Smooth muscle cell (in vitro differentiated cells): ENCODE measurements at regions not wholly inside any gene's neighbourhood (a gene's known extent, or its start where the extent isn't known, plus 50 kb on each side); places are given as distances from the start of the nearest gene placed in this dataset.
A peak's percentile ranks its signal among the peaks of the same experiment; 100 is the strongest.

Experiments used
- DNase-seq: peaks from one replicate; lab custom pipeline; 2025; ENCODE audit not compliant: unreplicated experiment; lab: John Stamatoyannopoulos, UW
- H2AFZ ChIP-seq: fragments of 200-600 bp; sonication (generic); 2 replicates; pipeline ENCODE4 v1.6.0; 2016; ENCODE audit warnings: antibody characterized with exemption, low read depth, mild to moderate bottlenecking
- H3F3A ChIP-seq: fragments of 200-600 bp; sonication (generic); 2 replicates; pipeline ENCODE4 v1.6.0; 2017; ENCODE audit warnings: antibody characterized with exemption, low read depth
- H3K27ac ChIP-seq: fragments of 200-600 bp; sonication (generic); 2 replicates; pipeline ENCODE4 v1.5.1; 2016; ENCODE audit warnings: low read depth, mild to moderate bottlenecking
- H3K27me3 ChIP-seq: fragments of 200-600 bp; sonication (generic); 2 replicates; pipeline ENCODE4 v1.6.1; 2016; ENCODE audit warnings: low read depth, mild to moderate bottlenecking
- H3K36me3 ChIP-seq: fragments of 200-600 bp; sonication (generic); 2 replicates; pipeline ENCODE4 v1.5.1; 2016; ENCODE audit warnings: low read depth
- H3K4me1 ChIP-seq: fragments of 200-600 bp; sonication (generic); 2 replicates; pipeline ENCODE4 v1.5.1; 2016; ENCODE audit warnings: low read depth
- H3K4me2 ChIP-seq: fragments of 200-600 bp; sonication (generic); 2 replicates; pipeline ENCODE4 v1.6.0; 2016; ENCODE audit warnings: mild to moderate bottlenecking
- H3K4me3 ChIP-seq: fragments of 200-600 bp; sonication (generic); 2 replicates; pipeline ENCODE4 v1.5.1; 2016; ENCODE audit warnings: mild to moderate bottlenecking
- H3K79me2 ChIP-seq: fragments of 200-600 bp; sonication (generic); 2 replicates; pipeline ENCODE4 v1.6.0; 2016; ENCODE audit warnings: low read depth, mild to moderate bottlenecking
- H3K9ac ChIP-seq: fragments of 200-600 bp; sonication (generic); 2 replicates; pipeline ENCODE4 v1.6.0; 2016; ENCODE audit warnings: low read depth
- H3K9me3 ChIP-seq: fragments of 200-600 bp; sonication (generic); replicated peaks from 2 replicates; pipeline ENCODE4 v1.5.1; 2016; ENCODE audit warnings: low read depth
- H4K20me1 ChIP-seq: fragments of 200-600 bp; sonication (generic); 2 replicates; pipeline ENCODE4 v1.6.0; 2016; ENCODE audit warnings: low read depth
- WGBS: methylation state at CpG from one replicate; pipeline ENCODE4 v1.1.7; 2016; ENCODE audit warnings: low lambda C conversion rate; 5-methylcytosine and 5-hydroxymethylcytosine counted together
- TF ChIP-seq, protein P1 (sequence below): fragments of 200-600 bp; sonication (generic); IDR thresholded peaks from 2 replicates; pipeline ENCODE4 v1.5.1; 2017; ENCODE audit warnings: borderline replicate concordance, mild to moderate bottlenecking, antibody characterized with exemption; ENCODE audit not compliant: insufficient read depth, poor library complexity, severe bottlenecking

GRCh38 chr5:174327317-174327864 is 281.9 kb downstream of the NSG2 start:
- Histone ChIP-seq H4K20me1 (no peaks in the 10 kb centered on the region), H3K4me1 (peaks cover 21% of the 10 kb centered on the region), H3K9ac (peak overlapping the region; percentile 15), H3K9me3 (no peaks in the 10 kb centered on the region), H3K27me3 (no peaks in the 10 kb centered on the region), H3K27ac (peak overlapping the region; percentile 44), H3K4me3 (no peak overlapping the region), H2AFZ (no peak overlapping the region), H3F3A (peaks cover 4% of the 10 kb centered on the region), H3K79me2 (no peaks in the 10 kb centered on the region), H3K36me3 (no peaks in the 10 kb centered on the region), H3K4me2 (peak overlapping the region; percentile 9)
- DNase-seq = peak; percentile 19
- TF ChIP-seq, protein P1, sequence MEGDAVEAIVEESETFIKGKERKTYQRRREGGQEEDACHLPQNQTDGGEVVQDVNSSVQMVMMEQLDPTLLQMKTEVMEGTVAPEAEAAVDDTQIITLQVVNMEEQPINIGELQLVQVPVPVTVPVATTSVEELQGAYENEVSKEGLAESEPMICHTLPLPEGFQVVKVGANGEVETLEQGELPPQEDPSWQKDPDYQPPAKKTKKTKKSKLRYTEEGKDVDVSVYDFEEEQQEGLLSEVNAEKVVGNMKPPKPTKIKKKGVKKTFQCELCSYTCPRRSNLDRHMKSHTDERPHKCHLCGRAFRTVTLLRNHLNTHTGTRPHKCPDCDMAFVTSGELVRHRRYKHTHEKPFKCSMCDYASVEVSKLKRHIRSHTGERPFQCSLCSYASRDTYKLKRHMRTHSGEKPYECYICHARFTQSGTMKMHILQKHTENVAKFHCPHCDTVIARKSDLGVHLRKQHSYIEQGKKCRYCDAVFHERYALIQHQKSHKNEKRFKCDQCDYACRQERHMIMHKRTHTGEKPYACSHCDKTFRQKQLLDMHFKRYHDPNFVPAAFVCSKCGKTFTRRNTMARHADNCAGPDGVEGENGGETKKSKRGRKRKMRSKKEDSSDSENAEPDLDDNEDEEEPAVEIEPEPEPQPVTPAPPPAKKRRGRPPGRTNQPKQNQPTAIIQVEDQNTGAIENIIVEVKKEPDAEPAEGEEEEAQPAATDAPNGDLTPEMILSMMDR = peak; percentile 93
- WGBS = 31% methylated on average over 10 of the region's 10 CpGs

- H3K9ac ChIP-seq = peak overlapping the region; percentile 15
- H2AFZ ChIP-seq = no peak overlapping the region
- 81% methylated on average over 9 of the region's 9 CpGs for WGBS
- no peaks in the 10 kb centered on the region for H3K27me3 ChIP-seq
- DNase-seq = no peak
- H3K4me3 ChIP-seq = no peak overlapping the region
- H3K4me1 ChIP-seq = peaks cover 21% of the 10 kb centered on the region
- no peaks in the 10 kb centered on the region for H4K20me1 ChIP-seq
- peak overlapping the region; percentile 9 for H3K4me2 ChIP-seq
- H3K27ac ChIP-seq = peak overlapping the region; percentile 44
- H3K79me2 ChIP-seq = no peaks in the 10 kb centered on the region
- TF ChIP-seq, protein P1 = no peak
- H3F3A ChIP-seq = peaks cover 4% of the 10 kb centered on the region
- no peaks in the 10 kb centered on the region for H3K9me3 ChIP-seq
- H3K36me3 ChIP-seq = no peaks in the 10 kb centered on the region
These were observed 282.4 kb downstream of the NSG2 start for GRCh38 chr5:174327896-174328295.

GRCh38 chr5:174328631-174329299 is 283.3 kb downstream of the NSG2 start:
- H3K4me2 ChIP-seq = no peak overlapping the region
- H4K20me1 ChIP-seq = no peaks in the 10 kb centered on the region
- H3K27ac ChIP-seq = peak overlapping the region; percentile 44
- no peaks in the 10 kb centered on the region for H3K27me3 ChIP-seq
- no peaks in the 10 kb centered on the region for H3K9me3 ChIP-seq
- no peaks in the 10 kb centered on the region for H3K79me2 ChIP-seq
- H3K36me3 ChIP-seq = no peaks in the 10 kb centered on the region
- H3F3A ChIP-seq = peaks cover 4% of the 10 kb centered on the region
- peaks cover 21% of the 10 kb centered on the region for H3K4me1 ChIP-seq
- H3K9ac ChIP-seq = peak overlapping the region; percentile 15
- no peak for DNase-seq
- WGBS = 81% methylated on average over 13 of the region's 13 CpGs
- no peak overlapping the region for H2AFZ ChIP-seq
- TF ChIP-seq, protein P1 = no peak
- no peak overlapping the region for H3K4me3 ChIP-seq

DNA sequence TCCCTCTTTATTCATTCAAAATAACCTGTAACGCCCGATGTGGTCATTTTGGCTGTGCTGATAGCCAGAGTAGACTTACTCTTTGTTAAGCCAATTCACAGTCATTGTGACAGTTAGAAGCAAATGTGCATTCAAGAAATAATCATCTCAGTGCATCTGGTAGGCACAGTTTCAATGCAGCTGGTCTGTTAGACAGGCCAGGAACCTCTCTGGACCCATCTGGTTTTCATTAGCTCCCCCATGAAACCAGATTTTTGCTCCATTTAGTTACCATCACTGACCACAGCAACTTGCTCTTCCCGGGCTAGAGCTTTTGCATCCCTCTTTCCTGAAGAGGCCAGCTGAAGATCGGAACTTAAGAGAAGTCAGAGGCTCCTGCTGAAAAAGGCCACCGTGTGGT is 284.2 kb downstream of the NSG2 start:
- H2AFZ ChIP-seq = no peak overlapping the region
- no peaks in the 10 kb centered on the region for H3K79me2 ChIP-seq
- no peaks in the 10 kb centered on the region for H3K36me3 ChIP-seq
- H3K27ac ChIP-seq = no peak overlapping the region
- no peaks in the 10 kb centered on the region for H4K20me1 ChIP-seq
- no peaks in the 10 kb centered on the region for H3K27me3 ChIP-seq
- DNase-seq = no peak
- peaks cover 5% of the 10 kb centered on the region for H3F3A ChIP-seq
- WGBS = 69% methylated on average over 5 of the region's 5 CpGs
- H3K9ac ChIP-seq = peak overlapping the region; percentile 15
- H3K4me1 ChIP-seq = peaks cover 21% of the 10 kb centered on the region
- H3K9me3 ChIP-seq = no peaks in the 10 kb centered on the region
- no peak overlapping the region for H3K4me3 ChIP-seq
- no peak overlapping the region for H3K4me2 ChIP-seq
- TF ChIP-seq, protein P1 = no peak
